GM20000 (cell line): ENCODE measurements at regions not wholly inside any gene's neighbourhood (a gene's known extent, or its start where the extent isn't known, plus 50 kb on each side); places are given as distances from the start of the nearest gene placed in this dataset.

Experiments
- DNase-seq: peaks from one replicate; pipeline ENCODE4 v3.0.0; 2012; ENCODE audit warnings: low spot score
- CTCF ChIP-seq: IDR thresholded peaks from 2 replicates; pipeline ENCODE4 v1.5.1; 2012; ENCODE audit warnings: mild to moderate bottlenecking, control low read depth; ENCODE audit errors: extremely low read depth, missing control alignments

- no peak for TF ChIP-seq CTCF
- no peak for DNase-seq
These were observed 83.6 kb upstream of the BDNF start for GRCh38 chr11:27783701-27784355.

- TF ChIP-seq CTCF, result no peak
These were observed 76.8 kb upstream of the BDNF start for GRCh38 chr11:27777033-27777432.

GRCh38 chr11:27773884-27774283 is 73.6 kb upstream of the BDNF start:
- no peak for DNase-seq
- no peak for TF ChIP-seq CTCF

More at GRCh38 chr11:27777033-27777432, 76.8 kb upstream of the BDNF start:
- no peak for DNase-seq

GRCh38 chr11:27771516-27771915 is 71.3 kb upstream of the BDNF start:
- DNase-seq, result no peak
- no peak for TF ChIP-seq CTCF

- TF ChIP-seq CTCF, result no peak
- no peak for DNase-seq
These were observed 70.3 kb upstream of the BDNF start for GRCh38 chr11:27770576-27770975.

- TF ChIP-seq CTCF, result no peak
- no peak for DNase-seq
These were observed 63.5 kb upstream of the BDNF start for GRCh38 chr11:27763736-27764135.

GRCh38 chr11:27761356-27761755 is 61.1 kb upstream of the BDNF start:
- DNase-seq, result no peak
- no peak for TF ChIP-seq CTCF
